Ecto neural progenitor cell (in vitro differentiated cells): ENCODE measurements at regions not wholly inside any gene's neighbourhood (a gene's known extent, or its start where the extent isn't known, plus 50 kb on each side); places are given as distances from the start of the nearest gene placed in this dataset.
"Not testable (repeated sequence)": the region's sequence is repeated elsewhere in the genome, so short reads cannot be mapped to it uniquely, and the experiment has no call there.

ENCODE experiments used
- DNase-seq: peaks from one replicate; pipeline ENCODE4 v3.0.0-alpha.2; 2018; ENCODE audit warnings: low spot score

- no peak for DNase-seq
Measured at GRCh38 chr7:118918556-118918955, 694.1 kb downstream of the ANKRD7 start.

GRCh38 chr7:118938845-118939244, 714.3 kb downstream of the ANKRD7 start:
- DNase-seq: no peak

- DNase-seq: no peak
Measured at GRCh38 chr7:118944271-118944670, 719.8 kb downstream of the ANKRD7 start.

GRCh38 chr7:118945911-118946682, 721.6 kb downstream of the ANKRD7 start:
- no peak for DNase-seq

- no peak for DNase-seq
Measured at GRCh38 chr7:118948508-118948907, 724.0 kb downstream of the ANKRD7 start.

- DNase-seq: no peak
Measured at GRCh38 chr7:118949031-118949430, 724.5 kb downstream of the ANKRD7 start.

- not testable (repeated sequence) for DNase-seq
Measured at GRCh38 chr7:118956285-118956684, 731.8 kb downstream of the ANKRD7 start.

- no peak for DNase-seq
Measured at GRCh38 chr7:118969370-118969769, 744.9 kb downstream of the ANKRD7 start.

GRCh38 chr7:118971706-118972105, 747.2 kb downstream of the ANKRD7 start:
- DNase-seq: no peak

- no peak for DNase-seq
Measured at GRCh38 chr7:118974836-118975235, 750.3 kb downstream of the ANKRD7 start.

GRCh38 chr7:118995350-118995749, 770.8 kb downstream of the ANKRD7 start:
- DNase-seq: no peak

GRCh38 chr7:119007236-119007635, 782.7 kb downstream of the ANKRD7 start:
- DNase-seq: no peak

GRCh38 chr7:119010635-119011034, 786.1 kb downstream of the ANKRD7 start:
- DNase-seq: no peak

GRCh38 chr7:119026391-119026790, 801.9 kb downstream of the ANKRD7 start:
- DNase-seq: no peak

GRCh38 chr7:119028736-119029135, 804.2 kb downstream of the ANKRD7 start:
- no peak for DNase-seq

GRCh38 chr7:119032136-119032535, 807.6 kb downstream of the ANKRD7 start:
- DNase-seq: not testable (repeated sequence)

GRCh38 chr7:119033641-119034040, 809.1 kb downstream of the ANKRD7 start:
- DNase-seq: no peak

GRCh38 chr7:119037941-119038340, 813.4 kb downstream of the ANKRD7 start:
- DNase-seq: no peak

- DNase-seq: no peak
Measured at GRCh38 chr7:119046068-119046467, 821.6 kb downstream of the ANKRD7 start.

GRCh38 chr7:119065966-119066365, 841.5 kb downstream of the ANKRD7 start:
- DNase-seq: no peak

GRCh38 chr7:119086026-119086425, 861.5 kb downstream of the ANKRD7 start:
- DNase-seq: no peak

- no peak for DNase-seq
Measured at GRCh38 chr7:119090851-119091250, 866.3 kb downstream of the ANKRD7 start.

GRCh38 chr7:119096683-119097082, 872.2 kb downstream of the ANKRD7 start:
- no peak for DNase-seq

- not testable (repeated sequence) for DNase-seq
Measured at GRCh38 chr7:119100611-119101258, 876.2 kb downstream of the ANKRD7 start.
